NK-92 treated with Interleukin-12 subunit alpha and Interleukin-12 subunit beta, amount 100 ng/mL, for 24 hours (cell line): ENCODE measurements at regions not wholly inside any gene's neighbourhood (a gene's known extent, or its start where the extent isn't known, plus 50 kb on each side); places are given as distances from the start of the nearest gene placed in this dataset.
"Not testable (repeated sequence)": the region's sequence is repeated elsewhere in the genome, so short reads cannot be mapped to it uniquely, and the experiment has no call there.

Experiments used
- DNase-seq: peaks from one replicate; lab custom pipeline; 2025; lab: John Stamatoyannopoulos, UW

DNA sequence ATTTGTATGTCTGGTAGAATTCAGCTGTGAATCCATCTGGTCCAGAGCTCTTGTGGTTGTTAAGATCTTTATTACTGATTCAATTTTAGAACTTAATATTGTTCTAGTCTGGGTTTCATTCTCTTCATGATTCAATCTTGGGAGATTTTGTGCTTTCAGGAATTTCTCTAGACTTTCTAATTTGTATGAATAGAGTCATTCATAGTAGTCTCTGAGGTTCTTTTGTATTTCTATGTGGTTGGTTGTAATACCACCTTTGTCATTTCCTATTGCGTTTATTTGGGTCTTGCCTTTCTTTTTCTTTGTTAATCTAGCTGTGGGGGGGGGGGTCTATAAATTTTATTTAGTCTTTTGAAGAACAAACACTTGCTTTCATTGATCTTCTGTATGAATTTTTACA lies 824.8 kb upstream of the GALNTL6 start:
- no peak for DNase-seq

DNA sequence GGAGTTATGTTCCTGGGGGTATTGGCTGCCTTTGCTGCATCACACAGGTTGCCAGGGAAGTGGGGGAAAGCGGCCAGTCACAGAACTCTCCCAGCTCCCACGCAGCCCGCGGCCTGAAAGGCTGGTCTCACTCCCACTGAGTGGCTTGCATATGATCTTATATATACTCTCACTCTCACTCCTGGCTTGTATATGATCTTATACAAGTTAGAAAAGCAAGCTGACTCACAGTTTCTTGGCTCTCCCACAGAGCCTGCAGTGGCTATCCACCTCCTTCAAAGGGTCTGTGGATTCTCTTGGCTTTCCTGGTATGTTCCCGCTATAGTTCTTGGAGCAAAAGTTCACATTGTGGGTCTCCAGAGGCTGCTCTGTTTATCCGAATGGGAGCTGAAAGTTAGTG lies 833.5 kb upstream of the GALNTL6 start:
- no peak for DNase-seq

DNA sequence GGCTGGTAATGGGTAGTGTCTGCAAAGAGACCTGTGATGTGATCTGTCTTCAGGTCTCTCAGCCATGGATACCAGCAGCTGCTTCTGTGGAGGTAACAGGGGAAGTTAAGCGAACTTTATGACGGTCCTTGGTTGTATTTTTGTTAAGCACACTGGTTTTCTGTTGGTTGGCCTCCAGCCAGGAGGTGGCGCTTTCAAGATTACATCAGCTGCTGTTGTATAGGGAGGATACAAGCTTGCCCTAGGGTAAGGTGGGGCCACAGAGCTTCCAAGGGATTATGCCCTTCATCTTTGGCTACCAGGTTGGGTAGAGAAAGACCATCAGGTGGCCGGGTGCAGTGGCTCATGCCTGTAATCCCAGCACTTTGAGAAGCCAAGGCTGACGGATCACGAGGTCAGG lies 834.2 kb upstream of the GALNTL6 start:
- no peak for DNase-seq

DNA sequence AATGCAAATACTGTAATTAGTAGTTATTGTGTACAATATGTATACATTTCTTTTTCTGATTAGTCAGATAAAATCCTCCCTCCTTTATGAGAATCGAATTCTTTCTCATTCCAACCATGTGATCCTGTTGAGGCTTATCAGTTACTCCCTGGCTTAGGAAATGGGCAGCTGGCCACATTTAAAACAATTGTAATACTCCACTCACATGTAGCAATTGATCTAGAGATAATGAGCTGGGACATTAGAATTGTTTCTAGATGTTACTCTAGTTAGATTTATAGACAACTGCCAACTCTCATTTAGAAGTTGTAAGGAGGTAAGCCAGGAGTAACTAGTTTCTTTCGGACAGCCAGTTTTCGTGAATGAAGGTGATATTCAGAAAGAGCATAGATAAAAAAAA lies 859.3 kb upstream of the AADAT start:
- no peak for DNase-seq

DNA sequence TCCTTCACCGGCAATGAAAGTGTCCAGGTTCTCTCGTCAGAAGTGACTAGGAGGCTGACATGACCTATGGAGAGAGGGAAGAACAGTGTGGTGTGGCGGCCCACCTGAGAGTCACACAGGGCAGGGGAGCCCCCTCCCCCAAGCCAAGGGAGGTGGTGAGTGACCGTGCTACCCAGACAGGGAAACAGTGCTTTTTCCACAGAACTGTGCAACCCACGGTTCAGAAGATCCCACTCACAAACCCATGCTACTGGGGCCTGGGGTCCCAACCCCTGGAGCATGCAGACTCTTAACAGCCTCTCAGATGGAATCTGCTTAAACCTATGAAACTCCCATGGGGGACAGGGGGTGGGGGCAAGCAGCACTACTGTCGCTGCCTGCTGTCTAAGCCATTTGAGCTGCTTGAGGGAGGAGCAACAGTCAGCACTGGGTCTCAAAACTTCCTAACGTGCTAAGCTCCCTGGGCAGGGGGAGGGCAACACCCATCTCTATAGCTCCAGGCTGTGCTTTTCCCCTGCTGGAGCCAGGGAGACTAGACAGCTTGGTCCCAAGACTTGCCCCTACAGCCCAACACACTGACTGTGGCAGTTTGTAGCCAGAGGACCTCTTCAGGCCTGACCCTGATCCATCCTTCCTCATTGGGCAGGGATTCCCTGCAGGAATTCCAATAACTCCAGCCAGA lies 850.4 kb upstream of the AADAT start:
- no peak for DNase-seq

DNA sequence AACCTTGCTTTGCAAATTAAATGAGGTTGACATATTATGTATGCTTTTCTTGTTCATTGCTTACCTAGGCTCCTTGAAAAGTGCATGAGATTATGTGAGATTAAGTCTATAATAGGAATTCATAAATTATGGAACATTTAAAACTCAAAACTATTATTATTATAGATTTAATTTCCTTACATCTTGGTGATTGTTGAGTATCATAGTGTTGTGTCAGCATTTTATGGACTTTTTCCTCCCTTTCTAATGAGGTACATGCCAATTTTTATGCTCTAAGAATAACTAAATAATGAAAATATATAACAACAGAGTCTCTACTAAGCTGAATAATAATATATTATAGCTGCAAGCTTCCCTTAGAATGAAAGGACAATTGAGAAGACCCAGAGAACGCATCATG lies 848.8 kb upstream of the AADAT start:
- no peak for DNase-seq

DNA sequence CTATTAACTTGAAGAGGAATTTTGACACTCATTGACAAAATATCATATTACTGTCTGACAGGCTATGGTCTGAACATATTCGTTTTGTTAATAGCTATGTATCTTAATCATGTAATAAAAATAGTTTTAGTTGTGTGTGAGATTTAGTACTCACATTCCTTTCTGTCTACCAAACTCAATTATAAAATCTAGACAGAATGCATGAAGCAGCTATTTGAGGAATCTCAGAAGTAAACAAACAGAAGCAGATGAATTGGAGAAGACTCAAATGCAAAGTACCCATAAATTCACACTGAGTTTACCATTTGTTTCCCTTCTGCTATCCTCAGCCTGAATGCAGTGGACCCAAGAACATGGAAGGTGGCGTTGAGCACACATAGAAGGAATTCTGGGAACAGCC lies 841.6 kb upstream of the AADAT start:
- DNase-seq: no peak

DNA sequence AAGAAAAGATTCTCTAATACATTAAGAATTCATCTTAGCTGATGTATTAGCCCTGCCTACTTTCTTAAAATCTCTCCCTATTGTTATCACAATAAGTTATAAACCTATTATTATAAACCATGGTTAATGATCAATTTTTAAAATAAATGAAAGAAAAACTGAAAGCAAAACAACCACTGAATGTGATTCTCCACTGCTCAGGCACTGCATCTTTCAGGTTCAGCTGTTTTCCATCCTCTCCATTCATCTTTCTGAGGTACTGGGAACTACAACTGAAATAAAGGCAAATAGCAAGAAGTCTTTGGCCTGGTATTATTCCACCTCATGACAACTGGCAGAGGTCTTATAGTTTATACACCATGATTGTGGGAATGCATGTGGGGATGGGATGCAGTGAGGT lies 798.9 kb upstream of the AADAT start:
- DNase-seq: no peak

DNA sequence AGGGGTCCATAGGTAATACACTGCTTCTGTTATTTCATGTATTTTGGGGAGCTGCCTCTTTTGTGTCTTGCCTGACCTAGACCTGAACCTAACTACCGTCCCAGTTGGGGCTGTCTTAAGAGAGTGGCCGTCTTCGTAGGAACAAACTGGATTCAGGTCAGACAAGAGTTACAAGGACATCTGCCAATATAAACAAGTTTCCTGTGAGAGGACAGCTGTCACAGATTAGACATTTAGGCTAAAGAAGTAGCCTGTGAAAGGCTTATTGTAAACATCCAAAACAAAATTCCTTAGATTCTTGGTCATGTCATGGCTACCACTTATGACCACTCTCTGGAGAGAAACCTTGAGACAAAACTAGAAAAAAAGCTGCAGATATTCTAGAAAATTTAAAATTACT lies 797.6 kb upstream of the AADAT start:
- no peak for DNase-seq

DNA sequence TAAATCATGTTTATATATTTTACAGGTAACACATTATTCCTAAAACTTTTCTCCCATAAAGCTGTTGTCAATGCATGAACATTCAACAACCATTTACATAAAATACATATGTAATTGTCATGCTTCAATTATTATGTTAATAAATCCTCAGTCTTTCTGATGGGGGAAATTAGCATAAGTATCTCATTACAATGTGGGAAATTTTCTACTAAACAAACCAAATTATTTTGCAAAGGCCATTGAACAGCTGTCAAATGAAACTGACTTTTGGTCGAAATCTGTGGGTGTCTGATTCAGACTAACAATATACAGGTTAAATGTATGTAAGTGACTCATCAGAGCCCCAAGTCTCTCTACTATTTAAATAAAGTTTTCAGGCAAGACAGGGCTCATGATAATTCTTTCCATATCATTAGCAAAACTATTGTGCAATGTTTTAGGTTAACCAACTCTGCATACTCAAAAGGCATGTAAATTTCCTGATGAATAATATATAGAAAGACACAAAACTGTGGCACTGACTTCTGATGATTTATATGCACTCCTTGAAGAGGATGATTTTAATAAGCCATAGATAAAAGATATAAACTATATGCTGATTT lies 795.3 kb upstream of the AADAT start:
- no peak for DNase-seq

DNA sequence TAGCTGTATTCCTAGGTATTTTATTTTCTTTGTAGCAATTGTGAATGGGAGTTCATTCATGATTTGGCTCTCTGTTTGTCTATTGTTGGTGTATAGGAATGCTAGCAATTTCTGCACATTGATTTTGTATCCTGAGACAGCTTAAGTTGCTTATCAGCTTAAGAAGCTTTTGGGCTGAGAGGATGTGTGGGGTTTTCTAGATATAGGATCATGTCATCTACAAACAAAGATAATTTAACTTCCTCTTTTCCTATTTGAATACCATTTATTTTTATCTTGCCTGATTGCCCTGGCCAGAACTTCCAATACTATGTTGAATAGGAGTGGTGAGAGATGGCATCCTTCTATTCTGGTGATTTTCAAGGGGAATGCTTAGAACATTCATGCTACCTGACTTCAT lies 791.9 kb upstream of the AADAT start:
- not testable (repeated sequence) for DNase-seq

DNA sequence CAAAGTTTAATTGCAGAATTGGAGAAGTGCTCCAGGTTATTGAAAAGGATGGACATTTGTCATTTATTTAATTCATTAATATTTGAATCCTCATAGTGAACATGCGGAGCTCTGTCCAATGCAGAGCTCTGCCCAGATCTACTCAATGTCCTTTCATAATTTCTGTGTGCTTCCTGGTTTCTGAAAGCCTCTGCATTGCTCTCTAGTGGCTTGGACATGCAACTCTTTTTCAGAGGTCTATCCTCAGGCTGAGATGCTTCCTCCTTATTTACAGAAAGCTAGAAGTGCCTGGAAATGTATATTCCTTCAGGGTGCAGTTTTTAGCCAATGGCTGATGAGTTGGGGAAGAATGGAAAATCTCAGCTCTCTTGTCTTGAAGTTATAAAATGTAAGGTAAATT lies 786.1 kb upstream of the AADAT start:
- no peak for DNase-seq

DNA sequence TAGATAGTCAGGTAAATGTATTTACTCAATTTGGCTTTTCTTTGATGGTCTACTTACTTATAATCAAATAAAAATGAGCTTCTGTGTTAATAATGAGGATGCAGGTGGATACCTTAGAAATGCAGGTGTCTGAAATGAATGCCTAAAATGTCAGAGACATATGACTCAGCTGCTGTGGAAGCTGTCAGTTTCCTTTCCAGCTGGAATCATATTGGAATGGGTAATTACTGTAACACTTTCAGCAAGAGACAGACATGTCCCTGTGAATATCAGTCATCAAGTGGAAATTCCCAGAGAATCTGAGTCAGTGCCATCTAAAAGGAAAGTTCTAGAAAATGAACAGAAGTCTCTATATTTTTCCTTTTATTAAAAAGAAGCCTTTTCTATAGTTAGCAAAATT lies 783.0 kb upstream of the AADAT start:
- no peak for DNase-seq

DNA sequence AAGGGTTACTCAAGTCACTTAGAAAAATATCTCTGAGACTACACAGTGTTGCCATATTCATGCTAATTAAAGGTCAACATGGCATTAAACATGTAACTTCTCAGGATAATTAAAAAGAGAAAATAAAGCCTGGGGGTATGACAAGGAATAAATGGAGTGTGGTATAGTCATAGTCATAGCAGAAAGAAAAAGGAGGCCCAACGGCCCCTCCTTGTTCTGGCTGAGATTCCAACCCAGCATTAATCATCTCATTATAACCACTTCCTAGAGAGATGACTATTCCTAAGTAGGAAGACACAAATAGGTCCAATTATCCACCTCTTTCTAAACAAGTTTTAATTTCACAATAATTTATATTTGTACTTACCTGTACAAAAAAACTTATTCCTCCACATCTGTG lies 778.4 kb upstream of the AADAT start:
- no peak for DNase-seq

DNA sequence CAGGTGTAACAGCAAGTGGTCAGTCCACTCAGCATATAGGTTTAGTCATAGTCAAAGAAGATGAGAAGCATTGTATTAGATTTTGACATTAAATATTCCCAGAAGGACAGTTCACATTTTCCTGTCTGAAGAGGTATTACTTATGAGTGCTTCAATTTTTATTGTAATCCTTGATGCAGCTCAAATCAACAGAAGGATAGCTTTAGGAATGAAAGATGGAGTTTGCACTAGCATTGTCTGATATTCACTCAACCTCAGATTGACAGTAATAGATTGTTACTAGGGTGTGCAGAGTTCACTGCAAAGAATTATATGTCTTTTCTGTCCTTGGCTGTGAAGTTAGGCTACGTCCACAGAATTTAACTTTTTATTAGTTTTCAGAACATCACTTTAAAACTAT lies 764.3 kb upstream of the AADAT start:
- DNase-seq: no peak

DNA sequence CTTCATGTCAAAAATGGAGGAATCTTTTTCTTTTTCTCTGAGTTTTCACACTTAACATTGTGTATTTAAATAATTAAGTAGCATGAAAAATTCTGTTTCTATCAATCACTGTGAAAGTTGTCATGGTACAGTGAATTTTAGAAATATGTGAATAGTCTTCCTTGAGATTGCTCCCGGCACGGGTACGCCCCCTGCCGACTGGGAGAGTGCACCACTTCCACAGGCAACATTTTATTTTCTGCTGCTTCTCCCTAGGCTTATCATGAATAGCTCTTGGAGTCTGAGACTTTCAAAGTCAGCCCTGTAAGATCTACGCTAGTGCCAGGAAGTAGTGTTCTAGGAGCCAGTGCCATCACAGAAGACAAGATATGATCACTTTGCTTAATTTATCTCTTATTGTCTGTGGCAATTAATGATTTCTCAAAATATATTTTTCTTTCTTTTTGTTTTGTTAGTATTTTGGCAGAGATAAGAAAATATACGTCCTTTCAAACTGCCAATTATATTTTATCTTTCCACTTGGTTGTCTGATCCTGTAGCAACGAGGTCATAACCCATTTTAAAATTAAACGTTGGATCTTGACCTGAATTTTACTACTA lies 763.8 kb upstream of the AADAT start:
- DNase-seq: no peak

DNA sequence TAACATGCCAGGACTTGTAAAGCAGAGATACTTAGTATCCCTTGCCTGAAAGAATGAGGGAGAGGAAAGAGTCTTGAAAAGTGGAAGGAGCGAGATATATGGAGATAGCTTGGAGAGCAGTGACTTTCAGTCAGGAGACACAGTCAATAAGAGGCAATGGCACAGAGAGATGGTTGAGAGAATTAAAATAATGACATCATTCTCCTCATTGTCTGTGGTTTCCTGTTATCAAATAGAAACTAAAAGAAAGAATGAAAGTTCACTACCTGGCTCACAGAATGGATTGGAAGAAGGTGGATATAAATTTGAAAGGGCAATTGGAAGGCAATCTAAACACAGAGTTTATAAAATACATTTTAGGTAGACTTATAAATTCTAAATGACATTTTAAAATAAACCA lies 760.2 kb upstream of the AADAT start:
- DNase-seq: no peak

DNA sequence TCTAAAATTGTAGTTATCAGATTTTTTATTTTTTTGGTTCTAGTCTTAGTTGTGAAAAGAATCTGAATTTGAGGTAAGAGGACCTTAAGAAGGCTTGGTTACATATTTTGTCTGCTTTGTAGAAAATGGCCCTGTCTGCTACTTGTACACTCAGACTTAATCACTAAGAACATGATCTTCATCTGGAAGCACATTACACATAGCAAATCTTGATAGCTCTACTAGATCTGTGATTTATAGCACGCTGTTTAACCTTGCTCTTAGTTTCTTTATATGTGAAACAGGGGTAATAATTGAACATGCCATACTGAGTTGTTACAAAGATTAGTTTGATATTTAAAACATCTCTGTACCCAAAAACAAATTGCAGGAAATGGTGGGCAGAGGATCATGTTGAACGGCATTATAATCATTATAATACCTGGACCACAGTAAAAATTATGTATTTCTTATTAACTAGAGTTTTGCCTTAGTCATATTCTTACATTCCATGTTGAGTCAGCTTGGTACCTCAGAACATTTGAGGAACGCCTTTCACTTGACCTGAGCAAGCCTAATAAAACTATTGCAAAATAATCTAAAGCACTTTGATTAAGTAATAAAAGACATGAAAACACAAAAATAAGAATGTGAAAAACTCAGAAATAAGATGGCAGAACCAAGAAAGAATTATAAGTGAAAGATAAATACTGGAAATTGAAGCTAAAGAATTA lies 738.0 kb upstream of the AADAT start:
- no peak for DNase-seq

DNA sequence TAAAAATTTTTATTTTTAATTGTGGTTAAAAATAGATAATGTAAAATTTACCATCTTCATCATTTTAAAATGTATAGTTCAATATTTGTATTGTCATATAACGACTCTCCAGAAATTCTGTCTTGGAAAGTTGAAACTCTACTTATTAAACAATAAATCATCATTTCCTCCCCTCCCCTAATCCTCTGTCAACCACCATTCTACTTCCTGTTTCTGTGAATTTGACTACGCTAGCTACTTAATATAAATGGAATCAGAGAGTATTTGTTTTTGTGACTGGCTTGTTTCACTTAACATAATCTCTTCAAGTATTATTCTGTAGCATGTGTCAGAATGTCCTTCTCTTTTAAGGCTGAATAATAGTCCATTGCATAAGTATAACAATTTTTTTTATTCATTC lies 729.0 kb upstream of the AADAT start:
- DNase-seq: no peak

DNA sequence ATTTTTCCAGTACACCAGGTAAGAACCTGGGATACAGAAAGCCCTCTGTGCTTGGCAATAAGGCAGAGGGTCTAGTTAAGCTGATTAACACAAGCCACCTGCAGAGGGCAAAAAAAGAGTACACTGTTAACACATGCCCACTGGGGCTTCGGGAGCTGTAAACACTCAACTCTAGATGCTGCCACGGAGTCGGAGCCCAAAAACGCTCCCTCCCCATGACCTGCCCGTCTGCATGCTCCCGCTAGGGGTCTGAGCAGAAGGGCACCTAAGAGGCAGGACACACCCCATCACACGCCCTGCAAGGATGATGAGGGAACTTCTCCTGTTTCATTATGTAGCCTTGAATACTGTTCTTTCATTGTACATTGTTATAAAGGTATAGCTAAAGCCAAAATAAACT lies 715.6 kb upstream of the AADAT start:
- no peak for DNase-seq

DNA sequence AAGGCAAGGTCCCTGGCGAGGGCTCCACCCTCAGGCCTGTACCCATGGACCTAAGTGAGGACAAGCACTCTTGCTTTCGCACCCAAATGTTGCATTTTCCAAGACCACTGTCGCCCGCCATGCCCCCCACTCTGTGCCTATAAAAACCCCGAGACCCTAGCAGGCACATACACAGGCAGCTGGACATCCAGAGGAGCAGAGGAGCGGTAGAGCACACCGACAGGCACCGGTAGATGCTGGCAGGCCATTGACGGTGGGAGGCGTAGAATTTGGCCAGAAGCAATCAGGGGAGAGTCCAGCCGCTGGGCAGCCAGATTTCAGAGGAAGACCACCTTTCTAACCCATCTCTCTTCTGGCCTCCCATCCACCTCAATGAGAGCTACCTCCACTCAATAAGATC lies 715.2 kb upstream of the AADAT start:
- DNase-seq: no peak

DNA sequence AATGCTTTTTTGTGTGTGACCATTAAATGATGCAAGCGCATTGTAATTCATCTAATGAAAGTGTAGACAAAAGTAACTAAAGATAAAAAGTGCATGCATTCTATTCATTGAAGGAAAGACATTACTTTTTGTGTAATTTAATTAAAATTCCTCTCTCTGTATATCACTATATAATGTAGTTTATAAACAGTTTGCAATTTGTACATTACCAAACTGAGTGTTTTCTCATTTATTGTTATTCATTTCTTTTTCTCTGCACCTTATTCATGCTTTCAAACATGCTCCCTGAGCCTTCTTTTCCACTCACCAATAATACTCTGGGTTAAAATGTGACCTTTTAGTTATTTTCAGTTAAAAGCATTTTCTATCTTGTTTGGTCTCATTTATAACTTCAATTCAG lies 713.7 kb upstream of the AADAT start:
- DNase-seq: no peak

DNA sequence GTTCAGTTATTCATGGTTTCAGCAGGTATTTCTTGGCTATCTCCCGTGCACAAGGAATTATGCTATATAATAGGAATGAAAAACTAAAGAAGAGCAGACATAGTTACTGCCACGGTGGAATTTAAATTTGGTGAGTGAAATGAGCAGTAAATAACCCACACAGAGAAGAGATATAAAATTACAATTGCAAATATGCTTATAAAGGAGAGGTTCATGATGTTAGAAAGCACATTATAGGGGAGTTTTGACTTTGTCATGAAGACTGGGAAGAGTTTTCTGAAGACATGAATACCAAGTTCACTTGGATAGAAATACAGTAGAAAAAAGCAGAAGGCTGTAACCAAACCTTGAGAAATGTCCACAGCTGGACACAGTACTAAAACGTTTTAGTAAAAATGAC lies 712.0 kb upstream of the AADAT start:
- DNase-seq: no peak
